Skeletal muscle satellite cell (primary cell): ENCODE measurements at regions not wholly inside any gene's neighbourhood (a gene's known extent, or its start where the extent isn't known, plus 50 kb on each side); places are given as distances from the start of the nearest gene placed in this dataset.

Experiments used
- H3K27me3 ChIP-seq: 2 replicates; pipeline ENCODE4 v1.7.0; 2013; ENCODE audit warnings: low read length; ENCODE audit not compliant: control insufficient read depth, insufficient read depth
- H3K36me3 ChIP-seq: 2 replicates; pipeline ENCODE4 v1.7.0; 2013; ENCODE audit warnings: mild to moderate bottlenecking, control low read depth, low read length; ENCODE audit not compliant: insufficient read depth
- H3K4me1 ChIP-seq: 2 replicates; pipeline ENCODE4 v1.7.0; 2013; ENCODE audit warnings: low read length; ENCODE audit not compliant: control insufficient read depth, insufficient read depth
- H3K4me2 ChIP-seq: 2 replicates; pipeline ENCODE4 v1.7.0; 2013; ENCODE audit warnings: mild to moderate bottlenecking, low read length
- H3K4me3 ChIP-seq: 2 replicates; pipeline ENCODE4 v1.7.0; 2013; ENCODE audit warnings: low read length
- H3K9ac ChIP-seq: 2 replicates; pipeline ENCODE4 v1.7.0; 2013; ENCODE audit warnings: mild to moderate bottlenecking, low read depth, low read length, moderate library complexity
- H3K9me3 ChIP-seq: replicated peaks from 2 replicates; pipeline ENCODE4 v1.7.0; 2013; ENCODE audit warnings: mild to moderate bottlenecking, control low read depth, low read length

GRCh38 chr6:133057352-133057751 lies 183.8 kb upstream of the EYA4 start:
- H3K9me3 ChIP-seq = no peaks in the 10 kb centered on the region
- no peaks in the 10 kb centered on the region for H3K36me3 ChIP-seq
- no peak overlapping the region for H3K4me2 ChIP-seq
- H3K27me3 ChIP-seq = no peaks in the 10 kb centered on the region
- H3K9ac ChIP-seq = no peak overlapping the region
- H3K4me3 ChIP-seq = no peak overlapping the region
- H3K4me1 ChIP-seq = peaks cover 4% of the 10 kb centered on the region

GRCh38 chr6:133062077-133062476 lies 179.1 kb upstream of the EYA4 start:
- no peaks in the 10 kb centered on the region for H3K27me3 ChIP-seq

GRCh38 chr6:133062696-133063306 lies 178.4 kb upstream of the EYA4 start:
- H3K4me2 ChIP-seq = peak overlapping the region; percentile 45
- peak overlapping the region; percentile 29 for H3K9ac ChIP-seq
- H3K9me3 ChIP-seq = no peaks in the 10 kb centered on the region
- H3K4me3 ChIP-seq = no peak overlapping the region
- no peaks in the 10 kb centered on the region for H3K27me3 ChIP-seq
- peaks cover 14% of the 10 kb centered on the region for H3K4me1 ChIP-seq
- H3K36me3 ChIP-seq = no peaks in the 10 kb centered on the region

More at GRCh38 chr6:133062077-133062476, 179.1 kb upstream of the EYA4 start:
- Histone ChIP-seq H3K36me3 (no peaks in the 10 kb centered on the region), H3K9ac (peak overlapping the region; percentile 58), H3K4me1 (peaks cover 14% of the 10 kb centered on the region), H3K4me2 (peak overlapping the region; percentile 45), H3K9me3 (no peaks in the 10 kb centered on the region), H3K4me3 (no peak overlapping the region)

- Histone ChIP-seq H3K4me1 (peaks cover 3% of the 10 kb centered on the region), H3K9ac (no peak overlapping the region), H3K36me3 (no peaks in the 10 kb centered on the region), H3K4me3 (no peak overlapping the region), H3K27me3 (no peaks in the 10 kb centered on the region), H3K9me3 (no peaks in the 10 kb centered on the region), H3K4me2 (no peak overlapping the region)
These were observed 173.2 kb upstream of the EYA4 start for GRCh38 chr6:133067960-133068359.

- H3K4me2 ChIP-seq = no peak overlapping the region
- H3K4me3 ChIP-seq = no peak overlapping the region
- no peak overlapping the region for H3K9ac ChIP-seq
- no peaks in the 10 kb centered on the region for H3K4me1 ChIP-seq
- no peaks in the 10 kb centered on the region for H3K27me3 ChIP-seq
- no peaks in the 10 kb centered on the region for H3K9me3 ChIP-seq
- no peaks in the 10 kb centered on the region for H3K36me3 ChIP-seq
These were observed 170.6 kb upstream of the EYA4 start for GRCh38 chr6:133070410-133071043.

GRCh38 chr6:133079901-133080300 lies 161.3 kb upstream of the EYA4 start:
- H3K36me3 ChIP-seq = no peaks in the 10 kb centered on the region

GRCh38 chr6:133083248-133083967 lies 157.7 kb upstream of the EYA4 start:
- Histone ChIP-seq H3K4me2 (no peak overlapping the region), H3K4me3 (no peak overlapping the region), H3K9ac (no peak overlapping the region), H3K4me1 (no peaks in the 10 kb centered on the region), H3K27me3 (no peaks in the 10 kb centered on the region), H3K9me3 (no peaks in the 10 kb centered on the region), H3K36me3 (no peaks in the 10 kb centered on the region)

More at GRCh38 chr6:133079901-133080300, 161.3 kb upstream of the EYA4 start:
- H3K9me3 ChIP-seq = no peaks in the 10 kb centered on the region
- H3K4me1 ChIP-seq = no peaks in the 10 kb centered on the region
- no peak overlapping the region for H3K4me2 ChIP-seq
- no peak overlapping the region for H3K4me3 ChIP-seq
- no peak overlapping the region for H3K9ac ChIP-seq
- H3K27me3 ChIP-seq = no peaks in the 10 kb centered on the region

- H3K9me3 ChIP-seq = no peaks in the 10 kb centered on the region
- H3K4me3 ChIP-seq = no peak overlapping the region
- no peaks in the 10 kb centered on the region for H3K27me3 ChIP-seq
These were observed 155.7 kb upstream of the EYA4 start for GRCh38 chr6:133085471-133085870.

GRCh38 chr6:133085896-133086295 lies 155.3 kb upstream of the EYA4 start:
- H3K9ac ChIP-seq = no peak overlapping the region

More at GRCh38 chr6:133085471-133085870, 155.7 kb upstream of the EYA4 start:
- Histone ChIP-seq H3K36me3 (no peaks in the 10 kb centered on the region), H3K4me1 (no peaks in the 10 kb centered on the region), H3K4me2 (no peak overlapping the region), H3K9ac (no peak overlapping the region)

GRCh38 chr6:133088931-133089695 lies 152.0 kb upstream of the EYA4 start:
- Histone ChIP-seq H3K9ac (no peak overlapping the region), H3K9me3 (no peaks in the 10 kb centered on the region), H3K4me3 (no peak overlapping the region), H3K36me3 (no peaks in the 10 kb centered on the region), H3K4me1 (no peaks in the 10 kb centered on the region), H3K27me3 (no peaks in the 10 kb centered on the region), H3K4me2 (no peak overlapping the region)

More at GRCh38 chr6:133085896-133086295, 155.3 kb upstream of the EYA4 start:
- H3K4me1 ChIP-seq = no peaks in the 10 kb centered on the region
- no peaks in the 10 kb centered on the region for H3K36me3 ChIP-seq
- no peaks in the 10 kb centered on the region for H3K9me3 ChIP-seq
- no peak overlapping the region for H3K4me2 ChIP-seq
- H3K4me3 ChIP-seq = no peak overlapping the region
- H3K27me3 ChIP-seq = no peaks in the 10 kb centered on the region

GRCh38 chr6:133092199-133092598 lies 149.0 kb upstream of the EYA4 start:
- H3K27me3 ChIP-seq = no peaks in the 10 kb centered on the region
- H3K4me3 ChIP-seq = no peak overlapping the region
- no peak overlapping the region for H3K4me2 ChIP-seq
- no peaks in the 10 kb centered on the region for H3K36me3 ChIP-seq
- H3K4me1 ChIP-seq = no peaks in the 10 kb centered on the region
- H3K9ac ChIP-seq = no peak overlapping the region
- H3K9me3 ChIP-seq = no peaks in the 10 kb centered on the region
